Caco-2 (cell line): ENCODE measurements at regions not wholly inside any gene's neighbourhood (a gene's known extent, or its start where the extent isn't known, plus 50 kb on each side); places are given as distances from the start of the nearest gene placed in this dataset.

Experiments used
- BruUV-seq: library from RNA; stranded (reverse); fragments of 400-500 nt; replicated peaks from 2 replicates; lab custom pipeline; 2021; lab: Mats Ljungman, UMichigan
- CTCF ChIA-PET: fragments of 300-600 bp; sonication (Branson Sonifier 250); formaldehyde crosslinking; loops from one replicate; lab custom pipeline; 2022; ENCODE audit warnings: antibody characterized with exemption; lab: Charles Lee
- POLR2A ChIA-PET: fragments of 300-600 bp; sonication (Branson Sonifier 250); formaldehyde crosslinking; loops from one replicate; lab custom pipeline; 2022; ENCODE audit warnings: antibody characterized with exemption; lab: Charles Lee
- DNase-seq, 2 experiments: peaks; one replicate each; pipeline versions ENCODE4 v3.0.0 to v3.0.0-alpha.2; 2020 to 2022
- H3K27me3 ChIP-seq: replicated peaks from 2 replicates; pipeline ENCODE4 v1.6.0; 2011; ENCODE audit warnings: low read length; ENCODE audit not compliant: control insufficient read depth, insufficient read depth
- H3K36me3 ChIP-seq: 2 replicates; pipeline ENCODE4 v1.5.1; 2011; ENCODE audit warnings: low read length; ENCODE audit not compliant: control insufficient read depth, insufficient read depth
- H3K4me1 ChIP-seq: fragments of 250-450 bp; sonication (Bioruptor Pico); 2 replicates; pipeline ENCODE4 v1.5.1; 2020; ENCODE audit warnings: mild to moderate bottlenecking
- H3K4me3 ChIP-seq: 2 replicates; pipeline ENCODE4 v1.5.1; 2011; ENCODE audit warnings: low read depth, mild to moderate bottlenecking, control low read depth, low read length
- H3K9me3 ChIP-seq: fragments of 250-450 bp; sonication (Bioruptor Pico); 2 replicates; pipeline ENCODE4 v1.5.1; 2020; ENCODE audit warnings: mild to moderate bottlenecking, moderate library complexity
- H3K27ac Mint-ChIP-seq: one replicate; pipeline ENCODE4 v1.8.0; 2022; ENCODE audit warnings: mixed read lengths; ENCODE audit not compliant: unreplicated experiment
- H3K27me3 Mint-ChIP-seq: one replicate; pipeline ENCODE4 v1.8.0; 2022; ENCODE audit warnings: mixed read lengths; ENCODE audit not compliant: insufficient read depth, unreplicated experiment
- H3K36me3 Mint-ChIP-seq: one replicate; pipeline ENCODE4 v1.8.0; 2022; ENCODE audit warnings: mild to moderate bottlenecking, mixed read lengths; ENCODE audit not compliant: insufficient read depth, unreplicated experiment
- H3K4me1 Mint-ChIP-seq: one replicate; pipeline ENCODE4 v1.8.0; 2022; ENCODE audit warnings: low read depth, mixed read lengths; ENCODE audit not compliant: unreplicated experiment
- H3K4me3 Mint-ChIP-seq: one replicate; pipeline ENCODE4 v1.8.0; 2022; ENCODE audit warnings: mild to moderate bottlenecking, moderate library complexity, mixed read lengths; ENCODE audit not compliant: unreplicated experiment
- H3K9me3 Mint-ChIP-seq: one replicate; pipeline ENCODE4 v1.8.0; 2022; ENCODE audit warnings: mixed read lengths; ENCODE audit not compliant: unreplicated experiment
- intact Hi-C: fragments of 100-400 bp; cut with micrococcal nuclease; formaldehyde crosslinking; loops from one replicate; pipeline ENCODE4 v1.10.0; 2022; ENCODE audit not compliant: unreplicated experiment
- TF ChIP-seq, protein P1 (sequence below), 2 experiments: fragments of 200-600 bp in 1 of 2; IDR thresholded peaks; 1 replicate in 1 of 2; 2 replicates in 1 of 2; pipeline versions ENCODE4 v1.5.1 to v1.8.0; 2011 to 2022; ENCODE audit warnings: antibody characterized with exemption in 1 of 2, control low read depth in 1 of 2, inconsistent platforms in 1 of 2, low read depth in 1 of 2, low read length in 1 of 2, mild to moderate bottlenecking in 1 of 2, moderate library complexity in 1 of 2; ENCODE audit not compliant: insufficient read depth in 1 of 2, severe bottlenecking in 1 of 2, unreplicated experiment in 1 of 2

DNA sequence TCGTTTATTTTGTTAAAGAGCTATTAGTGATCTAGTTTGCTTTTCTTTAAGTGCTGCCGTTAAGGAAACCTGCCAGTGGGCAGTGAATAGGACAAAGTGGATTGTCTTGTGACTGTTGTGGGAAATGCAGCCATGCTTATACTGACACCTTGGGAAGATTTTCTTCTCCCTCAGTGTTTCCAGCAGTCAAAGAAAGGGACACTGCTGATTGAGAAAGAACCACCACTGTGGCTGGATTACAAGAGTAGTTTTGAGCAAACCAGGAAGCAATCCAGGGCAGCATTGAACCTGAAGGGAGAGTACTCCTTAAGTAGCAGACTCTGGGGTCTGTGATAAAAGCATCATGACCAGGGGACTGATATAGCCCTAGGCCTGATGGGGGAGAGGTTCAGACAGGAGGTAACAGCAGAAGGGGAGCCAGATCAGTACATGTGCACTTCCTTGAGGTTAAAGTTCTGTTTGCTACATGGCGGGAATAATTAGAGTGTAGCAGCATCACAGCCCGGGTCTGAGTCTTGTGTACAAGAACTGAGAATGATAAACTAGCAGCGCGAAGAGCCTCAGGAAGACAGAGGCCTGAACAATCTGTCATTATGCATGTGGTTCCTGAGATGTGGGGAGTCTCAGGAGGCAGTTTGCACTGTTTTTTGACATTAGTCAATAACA, 167.8 kb downstream of the C11orf91 start:
- H3K27me3 ChIP-seq = no peaks in the 10 kb centered on the region; the same call in none of the 2 replicates
- no peak overlapping the region for H3K4me3 Mint-ChIP-seq
- peaks cover 3% of the 10 kb centered on the region; the same call in 1 of the 2 replicates for H3K9me3 ChIP-seq
- no peak for DNase-seq
- no TSS peak for BruUV-seq
- H3K4me1 Mint-ChIP-seq = no peaks in the 10 kb centered on the region
- TF ChIP-seq, protein P1, sequence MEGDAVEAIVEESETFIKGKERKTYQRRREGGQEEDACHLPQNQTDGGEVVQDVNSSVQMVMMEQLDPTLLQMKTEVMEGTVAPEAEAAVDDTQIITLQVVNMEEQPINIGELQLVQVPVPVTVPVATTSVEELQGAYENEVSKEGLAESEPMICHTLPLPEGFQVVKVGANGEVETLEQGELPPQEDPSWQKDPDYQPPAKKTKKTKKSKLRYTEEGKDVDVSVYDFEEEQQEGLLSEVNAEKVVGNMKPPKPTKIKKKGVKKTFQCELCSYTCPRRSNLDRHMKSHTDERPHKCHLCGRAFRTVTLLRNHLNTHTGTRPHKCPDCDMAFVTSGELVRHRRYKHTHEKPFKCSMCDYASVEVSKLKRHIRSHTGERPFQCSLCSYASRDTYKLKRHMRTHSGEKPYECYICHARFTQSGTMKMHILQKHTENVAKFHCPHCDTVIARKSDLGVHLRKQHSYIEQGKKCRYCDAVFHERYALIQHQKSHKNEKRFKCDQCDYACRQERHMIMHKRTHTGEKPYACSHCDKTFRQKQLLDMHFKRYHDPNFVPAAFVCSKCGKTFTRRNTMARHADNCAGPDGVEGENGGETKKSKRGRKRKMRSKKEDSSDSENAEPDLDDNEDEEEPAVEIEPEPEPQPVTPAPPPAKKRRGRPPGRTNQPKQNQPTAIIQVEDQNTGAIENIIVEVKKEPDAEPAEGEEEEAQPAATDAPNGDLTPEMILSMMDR (IDR thresholded peaks at IDR 0.05; ENCODE audit: insufficient read depth in 1 of 2, low read depth in 1 of 2, low read length in 1 of 2, severe bottlenecking in 1 of 2, unreplicated experiment in 1 of 2) = no peak
- H3K36me3 Mint-ChIP-seq = no peaks in the 10 kb centered on the region
- H3K36me3 ChIP-seq = no peaks in the 10 kb centered on the region
- no peaks in the 10 kb centered on the region for H3K9me3 Mint-ChIP-seq
- CTCF ChIA-PET = no interaction called here
- peaks cover 8% of the 10 kb centered on the region for H3K27me3 Mint-ChIP-seq
- no peak overlapping the region for H3K4me3 ChIP-seq
- no peaks in the 10 kb centered on the region for H3K4me1 ChIP-seq
- H3K27ac Mint-ChIP-seq = no peak overlapping the region
- POLR2A ChIA-PET = no interaction called here
- intact Hi-C loops = no loop called here

DNA sequence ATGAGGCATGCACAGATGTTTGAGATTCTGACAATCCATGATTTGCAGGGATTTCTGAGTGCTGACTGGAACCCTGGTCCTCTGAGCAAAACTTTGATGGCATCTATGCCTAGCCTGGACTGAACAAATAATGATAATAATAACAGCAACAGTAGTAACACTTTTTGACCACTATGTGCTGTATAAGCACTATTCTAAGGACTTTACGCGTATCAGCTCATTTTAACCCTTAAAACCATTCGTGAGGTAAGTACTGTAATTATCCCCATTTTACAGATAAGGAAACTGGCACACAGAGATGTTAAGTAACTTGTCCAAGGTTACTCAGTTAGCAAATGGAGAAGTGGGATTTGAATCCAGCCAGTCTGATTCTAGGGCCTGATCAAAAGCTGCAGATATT, 168.4 kb downstream of the C11orf91 start:
- ChIA-PET CTCF (no interaction called here), POLR2A (no interaction called here)
- H3K4me1 Mint-ChIP-seq = no peaks in the 10 kb centered on the region
- Histone ChIP-seq H3K4me3 (no peak overlapping the region), H3K36me3 (no peaks in the 10 kb centered on the region), H3K9me3 (peaks cover 7% of the 10 kb centered on the region), H3K4me1 (no peaks in the 10 kb centered on the region), H3K27me3 (no peaks in the 10 kb centered on the region; the same call in none of the 2 replicates)
- H3K27me3 Mint-ChIP-seq = peaks cover 7% of the 10 kb centered on the region
- peaks cover 3% of the 10 kb centered on the region for H3K9me3 Mint-ChIP-seq
- TF ChIP-seq, protein P1 (IDR thresholded peaks at IDR 0.05; ENCODE audit: insufficient read depth in 1 of 2, low read depth in 1 of 2, low read length in 1 of 2, severe bottlenecking in 1 of 2, unreplicated experiment in 1 of 2) = no peak
- intact Hi-C loops = no loop called here
- no peak for DNase-seq
- no TSS peak for BruUV-seq
- H3K36me3 Mint-ChIP-seq = no peaks in the 10 kb centered on the region
- H3K27ac Mint-ChIP-seq = no peak overlapping the region
- no peak overlapping the region for H3K4me3 Mint-ChIP-seq

DNA sequence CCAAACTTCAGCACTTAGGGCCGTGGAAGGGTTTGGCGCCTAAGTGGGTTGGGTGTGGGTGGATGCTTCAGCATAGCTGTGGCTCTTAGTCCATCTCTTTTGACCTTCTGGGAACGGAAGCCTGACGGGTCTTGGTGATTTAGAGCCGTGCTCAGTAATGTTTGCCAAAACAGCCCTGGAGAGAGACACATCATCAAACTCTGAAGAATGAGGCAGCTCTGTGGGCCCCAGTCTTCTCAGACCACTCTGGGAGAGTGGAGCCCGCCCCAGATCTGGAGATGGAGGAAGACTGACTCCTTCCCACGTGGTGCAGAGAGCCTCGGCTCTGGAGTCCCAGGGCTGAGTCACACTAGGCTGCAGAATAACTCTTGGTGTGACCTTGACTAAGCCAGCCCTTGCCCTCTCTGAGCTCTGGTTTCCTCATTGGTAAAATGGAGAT, 168.9 kb downstream of the C11orf91 start:
- H3K9me3 Mint-ChIP-seq = peaks cover 8% of the 10 kb centered on the region

More for the DNA sequence above, 168.9 kb downstream of the C11orf91 start:
- Histone ChIP-seq H3K4me1 (no peaks in the 10 kb centered on the region), H3K36me3 (no peaks in the 10 kb centered on the region), H3K27me3 (no peaks in the 10 kb centered on the region; the same call in 1 of the 2 replicates), H3K9me3 (peaks cover 9% of the 10 kb centered on the region), H3K4me3 (no peak overlapping the region)
- peaks cover 7% of the 10 kb centered on the region for H3K27me3 Mint-ChIP-seq
- TF ChIP-seq, protein P1 (IDR thresholded peaks at IDR 0.05; ENCODE audit: insufficient read depth in 1 of 2, low read depth in 1 of 2, low read length in 1 of 2, severe bottlenecking in 1 of 2, unreplicated experiment in 1 of 2) = no peak
- POLR2A ChIA-PET = no interaction called here
- intact Hi-C loops = no loop called here
- H3K27ac Mint-ChIP-seq = no peak overlapping the region
- CTCF ChIA-PET = no interaction called here
- no peak for DNase-seq
- no peaks in the 10 kb centered on the region for H3K36me3 Mint-ChIP-seq
- H3K4me3 Mint-ChIP-seq = no peak overlapping the region
- no TSS peak for BruUV-seq
- H3K4me1 Mint-ChIP-seq = no peaks in the 10 kb centered on the region
